Mucosa of rectum (tissue), 2 donors: ENCODE measurements at regions not wholly inside any gene's neighbourhood (a gene's known extent, or its start where the extent isn't known, plus 50 kb on each side); places are given as distances from the start of the nearest gene placed in this dataset.

Source experiments
- H3K27ac ChIP-seq, 2 donors: one replicate each; pipeline ENCODE4 v1.7.0; 2013; ENCODE audit warnings: inconsistent platforms in 2 of 2, low read depth in 2 of 2, low read length in 2 of 2
- H3K27me3 ChIP-seq, 2 donors: one replicate each; pipeline ENCODE4 v1.7.0; 2013; ENCODE audit warnings: low read length in 2 of 2; ENCODE audit not compliant: control insufficient read depth in 2 of 2, insufficient read depth in 2 of 2
- H3K36me3 ChIP-seq, 2 donors: one replicate each; pipeline ENCODE4 v1.7.0; 2013; ENCODE audit warnings: low read length in 2 of 2; ENCODE audit not compliant: control insufficient read depth in 2 of 2, insufficient read depth in 2 of 2
- H3K4me1 ChIP-seq, 2 donors: one replicate each; pipeline ENCODE4 v1.7.0; 2013; ENCODE audit warnings: low read length in 2 of 2, mild to moderate bottlenecking in 1 of 2; ENCODE audit not compliant: control insufficient read depth in 2 of 2, insufficient read depth in 2 of 2
- H3K4me3 ChIP-seq, 2 donors: one replicate each; pipeline ENCODE4 v1.7.0; 2013; ENCODE audit warnings: low read length in 2 of 2
- H3K9ac ChIP-seq, 2 donors: one replicate each; pipeline ENCODE4 v1.7.0; 2013; ENCODE audit warnings: low read length in 2 of 2, low read depth in 1 of 2, mild to moderate bottlenecking in 1 of 2
- H3K9me3 ChIP-seq, 2 donors: one replicate each; pipeline ENCODE4 v1.7.0; 2013; ENCODE audit warnings: low read length in 2 of 2; ENCODE audit not compliant: control insufficient read depth in 2 of 2
- donor health status: healthy.
- donor health status: Normal muscosa, but diverticular disease.

DNA sequence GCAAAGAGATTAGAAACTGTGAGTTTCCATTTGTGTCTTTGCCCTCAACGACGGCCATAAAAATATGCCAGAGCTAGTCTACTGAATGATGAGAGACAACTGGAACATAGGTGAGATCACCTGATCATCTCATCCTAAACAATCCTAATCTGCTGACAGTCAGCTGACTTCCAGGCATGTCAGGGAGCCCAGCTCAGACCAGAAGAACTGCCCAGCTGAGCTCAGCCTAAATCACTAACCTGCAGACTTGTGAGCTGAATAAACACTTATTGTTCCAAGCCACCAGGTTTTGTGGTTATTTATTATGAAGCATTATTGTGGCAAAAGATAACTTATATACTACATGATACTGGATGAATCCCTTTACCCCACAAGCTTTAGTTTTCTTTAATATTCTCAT is 118.9 kb upstream of the PLEKHG7 start:
- no peak overlapping the region for H3K4me3 ChIP-seq
- no peaks in the 10 kb centered on the region for H3K9me3 ChIP-seq
- H3K9ac ChIP-seq = no peak overlapping the region
- H3K36me3 ChIP-seq = no peaks in the 10 kb centered on the region
- H3K27ac ChIP-seq = no peak overlapping the region
- H3K4me1 ChIP-seq = no peaks in the 10 kb centered on the region
- H3K27me3 ChIP-seq = no peaks in the 10 kb centered on the region

DNA sequence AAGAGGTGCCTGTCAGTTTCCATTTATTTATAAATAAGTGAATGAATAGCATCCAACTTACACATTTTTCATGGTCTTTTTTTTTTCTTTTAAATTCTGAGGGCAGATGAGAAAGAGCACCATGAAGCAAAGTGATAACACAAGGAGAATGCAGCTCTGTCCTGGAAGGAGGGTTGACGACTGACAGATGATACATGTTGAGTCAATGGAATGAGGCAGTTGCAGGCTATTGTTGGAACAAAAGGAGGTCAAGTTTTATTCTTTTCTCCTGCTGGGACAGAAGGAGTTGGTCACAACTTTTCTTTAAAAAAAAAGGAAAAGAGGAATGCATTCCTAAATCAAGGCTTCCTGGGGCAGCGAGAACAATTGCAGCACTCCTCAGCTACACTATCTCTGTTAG is 119.9 kb upstream of the PLEKHG7 start:
- no peaks in the 10 kb centered on the region for H3K36me3 ChIP-seq
- H3K4me3 ChIP-seq = no peak overlapping the region
- H3K27me3 ChIP-seq = no peaks in the 10 kb centered on the region
- no peak overlapping the region for H3K27ac ChIP-seq
- no peaks in the 10 kb centered on the region for H3K4me1 ChIP-seq
- no peaks in the 10 kb centered on the region for H3K9me3 ChIP-seq
- H3K9ac ChIP-seq = no peak overlapping the region

DNA sequence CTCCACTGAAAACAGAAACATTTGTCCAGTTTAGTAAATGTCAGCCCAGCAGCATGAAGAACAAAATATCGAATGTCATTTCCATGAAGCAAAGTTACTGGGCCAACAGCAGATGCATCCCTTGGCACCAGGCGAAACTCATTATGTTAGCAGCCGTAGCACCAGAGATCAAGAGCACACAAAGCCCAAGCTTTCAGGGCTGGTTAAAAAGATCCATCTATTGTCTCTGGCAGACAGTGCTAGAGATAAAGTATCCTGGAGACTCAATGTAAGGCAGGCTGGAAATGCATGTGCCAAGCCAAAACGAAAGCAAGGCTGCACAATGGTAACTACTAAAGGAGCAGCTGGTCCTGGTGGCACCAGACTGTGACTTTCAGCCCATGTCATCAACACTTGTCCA is 120.3 kb upstream of the PLEKHG7 start:
- Histone ChIP-seq H3K36me3 (no peaks in the 10 kb centered on the region), H3K27ac (no peak overlapping the region), H3K4me3 (no peak overlapping the region), H3K4me1 (no peaks in the 10 kb centered on the region), H3K9me3 (no peaks in the 10 kb centered on the region), H3K9ac (no peak overlapping the region), H3K27me3 (no peaks in the 10 kb centered on the region)

DNA sequence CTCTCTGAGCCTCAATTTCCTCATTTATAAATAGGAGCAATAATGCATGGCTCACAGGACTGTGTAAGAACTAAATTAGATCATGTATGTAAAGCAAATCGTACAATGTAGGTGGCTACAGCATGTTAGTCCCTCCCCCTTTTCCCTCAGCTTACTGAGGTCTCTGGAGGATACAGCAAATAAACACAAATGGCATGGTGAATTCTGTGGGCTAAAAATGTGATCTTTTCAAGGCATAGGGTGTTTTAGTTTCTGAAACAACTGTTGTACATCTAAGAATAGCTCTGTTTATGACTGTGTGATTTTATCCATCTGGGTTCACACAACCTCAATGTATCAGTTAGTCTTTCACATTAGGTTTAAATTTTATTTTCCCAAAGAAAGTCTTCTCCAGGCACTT is 121.2 kb upstream of the PLEKHG7 start:
- no peak overlapping the region for H3K9ac ChIP-seq
- H3K4me3 ChIP-seq = no peak overlapping the region
- no peaks in the 10 kb centered on the region for H3K36me3 ChIP-seq
- H3K27me3 ChIP-seq = no peaks in the 10 kb centered on the region
- H3K4me1 ChIP-seq = no peaks in the 10 kb centered on the region
- H3K27ac ChIP-seq = no peak overlapping the region
- H3K9me3 ChIP-seq = no peaks in the 10 kb centered on the region

DNA sequence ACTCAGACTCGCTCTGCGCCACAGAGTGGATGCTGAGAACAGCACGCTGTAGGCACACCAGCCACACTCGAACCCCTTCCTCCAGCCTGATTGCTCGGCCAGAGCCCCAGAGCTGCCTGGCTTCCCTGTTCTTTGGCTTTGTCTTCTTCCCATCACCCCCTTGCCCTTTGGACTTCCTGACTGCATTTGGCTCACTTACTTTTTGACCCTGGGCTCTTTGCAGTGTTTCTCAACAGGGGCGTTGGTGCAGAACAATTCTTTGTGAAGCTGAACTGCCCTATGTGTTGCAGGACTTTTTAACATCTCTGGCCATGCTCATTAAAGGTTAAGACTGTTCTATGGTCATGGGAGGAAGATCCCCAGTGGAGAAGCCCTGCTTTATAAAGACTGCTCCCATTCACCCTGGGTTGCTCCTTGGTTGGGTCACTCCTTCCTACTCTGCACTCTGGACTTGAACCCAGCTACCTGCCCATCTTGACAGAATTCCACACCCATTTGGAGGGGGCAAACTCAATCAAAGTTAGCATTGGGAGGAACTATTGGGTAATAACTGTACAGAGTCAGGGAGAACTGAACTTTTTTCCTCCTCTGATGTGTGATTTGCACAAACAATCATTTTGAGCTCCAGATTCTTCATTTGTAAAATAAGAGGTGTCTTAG is 127.7 kb upstream of the PLEKHG7 start:
- H3K9me3 ChIP-seq = no peaks in the 10 kb centered on the region
- no peaks in the 10 kb centered on the region for H3K36me3 ChIP-seq
- no peak overlapping the region for H3K9ac ChIP-seq
- no peak overlapping the region for H3K27ac ChIP-seq
- H3K4me3 ChIP-seq = no peak overlapping the region
- H3K4me1 ChIP-seq = peaks cover 0 to 8% of the 10 kb centered on the region in 2 donors
- no peaks in the 10 kb centered on the region for H3K27me3 ChIP-seq

DNA sequence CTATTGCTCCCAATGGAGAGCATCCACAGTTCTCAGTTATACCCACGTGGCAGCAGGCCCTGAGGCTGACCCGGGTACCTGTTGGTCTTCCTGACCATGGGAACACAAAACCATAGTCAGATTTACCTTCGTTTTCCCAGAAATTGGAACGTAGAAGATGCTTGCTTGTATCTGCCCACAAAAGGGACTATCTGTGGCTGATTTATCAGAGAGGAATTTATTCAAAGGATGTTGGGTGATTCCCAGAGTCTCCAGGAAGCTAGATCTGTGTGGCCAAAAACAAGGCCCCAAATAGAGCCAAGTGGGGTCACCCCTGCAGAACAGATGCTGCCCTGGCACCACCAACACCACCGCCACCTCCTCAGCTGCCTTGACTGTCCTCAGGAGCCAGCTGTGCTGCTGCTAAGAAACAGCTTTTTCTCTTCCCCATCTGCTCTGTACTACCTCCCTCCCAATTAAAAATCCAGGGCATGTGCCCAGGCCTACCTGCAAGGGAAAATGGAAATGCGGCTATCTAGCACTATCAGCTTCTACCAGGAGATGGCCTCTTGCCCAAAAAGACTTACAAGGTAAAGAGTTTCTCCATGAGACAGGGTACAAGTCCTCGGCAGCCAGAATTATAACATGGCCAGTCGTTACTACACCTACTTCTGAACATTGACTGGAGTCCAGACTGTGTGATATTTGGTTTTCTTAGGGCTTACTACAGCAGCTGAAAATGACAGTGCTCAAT is 128.6 kb upstream of the PLEKHG7 start:
- Histone ChIP-seq H3K9ac (no peak overlapping the region), H3K27ac (no peak overlapping the region), H3K27me3 (no peaks in the 10 kb centered on the region), H3K4me3 (no peak overlapping the region), H3K36me3 (no peaks in the 10 kb centered on the region), H3K4me1 (peaks cover 0 to 10% of the 10 kb centered on the region in 2 donors), H3K9me3 (no peaks in the 10 kb centered on the region)

DNA sequence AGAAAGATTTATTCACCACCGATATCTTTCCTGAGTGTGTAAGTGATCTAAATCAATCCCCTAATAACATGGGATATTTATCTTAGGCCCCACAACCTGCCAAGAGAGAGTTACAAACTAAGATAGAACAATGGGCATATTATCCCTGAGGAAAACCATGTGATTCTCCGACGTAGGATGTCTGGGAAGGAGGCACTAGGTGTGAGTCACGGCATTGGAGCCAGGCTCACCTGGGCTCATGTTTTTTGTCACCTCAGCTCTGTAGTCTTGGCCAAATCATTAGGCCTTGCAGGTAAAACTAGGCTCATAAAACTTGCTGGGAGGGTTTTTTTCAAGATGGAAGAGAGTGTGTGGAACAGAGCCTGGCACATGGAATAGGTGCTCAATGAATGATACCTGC is 129.7 kb upstream of the PLEKHG7 start:
- Histone ChIP-seq H3K27me3 (no peaks in the 10 kb centered on the region), H3K27ac (no peak overlapping the region)

DNA sequence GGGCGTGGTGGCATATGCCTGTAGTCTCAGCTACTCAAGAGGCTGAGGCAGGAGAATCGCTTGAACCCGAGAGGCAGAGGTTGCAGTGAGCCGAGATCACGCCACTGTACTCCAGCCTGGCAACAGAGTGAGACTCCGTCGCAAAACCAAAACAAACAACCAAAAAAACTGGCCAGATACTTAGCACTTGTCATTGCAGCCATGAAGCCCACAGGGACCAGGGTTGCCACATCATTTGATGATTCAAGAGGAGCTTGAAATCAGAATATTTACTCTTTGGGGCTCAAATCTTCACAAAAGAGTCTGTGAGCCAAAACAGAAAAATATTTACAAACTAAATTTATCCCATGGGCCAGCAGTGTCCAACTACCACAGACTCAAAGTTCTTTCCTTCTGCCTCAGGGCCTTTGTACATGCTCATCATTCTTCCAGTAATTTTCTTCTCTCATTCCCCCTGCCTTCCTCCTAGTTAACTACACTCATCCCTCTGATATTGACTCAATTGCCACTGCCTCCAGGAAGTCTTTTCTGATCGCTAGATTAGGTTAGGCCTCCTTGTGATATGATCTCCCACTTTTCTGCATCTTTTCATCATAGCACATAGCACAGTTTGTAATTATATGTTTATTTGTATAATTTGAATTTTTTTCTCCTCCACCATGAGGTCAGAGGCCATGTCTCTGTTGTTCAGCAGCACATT is 130.8 kb upstream of the PLEKHG7 start:
- peaks cover 3 to 10% of the 10 kb centered on the region in 2 donors for H3K4me1 ChIP-seq
- H3K4me3 ChIP-seq = no peak overlapping the region
- no peaks in the 10 kb centered on the region for H3K36me3 ChIP-seq
- H3K9ac ChIP-seq = no peak overlapping the region
- no peak overlapping the region for H3K27ac ChIP-seq
- no peaks in the 10 kb centered on the region for H3K27me3 ChIP-seq
- H3K9me3 ChIP-seq = no peaks in the 10 kb centered on the region

More for the DNA sequence above, 129.7 kb upstream of the PLEKHG7 start:
- H3K9ac ChIP-seq = no peak overlapping the region
- peaks cover 3 to 10% of the 10 kb centered on the region in 2 donors for H3K4me1 ChIP-seq
- no peak overlapping the region for H3K4me3 ChIP-seq
- no peaks in the 10 kb centered on the region for H3K36me3 ChIP-seq
- no peaks in the 10 kb centered on the region for H3K9me3 ChIP-seq

DNA sequence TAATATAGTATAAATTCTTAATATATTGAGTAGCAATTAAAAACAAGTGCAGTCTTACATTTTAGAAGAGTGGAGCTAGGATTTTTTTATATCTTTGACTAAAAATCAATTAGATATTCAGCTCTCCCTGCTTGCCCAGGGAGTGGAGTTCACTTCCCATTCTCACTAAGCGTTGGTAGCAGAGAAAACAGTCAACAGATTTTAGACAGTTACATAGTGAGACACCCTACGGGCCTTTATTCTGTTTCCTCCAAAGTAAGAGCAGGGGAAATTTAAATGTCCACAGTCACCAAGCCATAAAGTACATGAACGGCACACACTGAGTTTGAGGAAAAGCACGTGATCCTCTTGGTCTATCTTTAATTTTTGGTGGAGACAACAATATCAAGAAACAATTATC is 131.6 kb upstream of the PLEKHG7 start:
- no peaks in the 10 kb centered on the region for H3K9me3 ChIP-seq
- H3K27ac ChIP-seq = no peak overlapping the region
- H3K4me1 ChIP-seq = peaks cover 3 to 10% of the 10 kb centered on the region in 2 donors
- no peak overlapping the region for H3K4me3 ChIP-seq
- H3K36me3 ChIP-seq = no peaks in the 10 kb centered on the region
- H3K27me3 ChIP-seq = no peaks in the 10 kb centered on the region
- H3K9ac ChIP-seq = no peak overlapping the region

DNA sequence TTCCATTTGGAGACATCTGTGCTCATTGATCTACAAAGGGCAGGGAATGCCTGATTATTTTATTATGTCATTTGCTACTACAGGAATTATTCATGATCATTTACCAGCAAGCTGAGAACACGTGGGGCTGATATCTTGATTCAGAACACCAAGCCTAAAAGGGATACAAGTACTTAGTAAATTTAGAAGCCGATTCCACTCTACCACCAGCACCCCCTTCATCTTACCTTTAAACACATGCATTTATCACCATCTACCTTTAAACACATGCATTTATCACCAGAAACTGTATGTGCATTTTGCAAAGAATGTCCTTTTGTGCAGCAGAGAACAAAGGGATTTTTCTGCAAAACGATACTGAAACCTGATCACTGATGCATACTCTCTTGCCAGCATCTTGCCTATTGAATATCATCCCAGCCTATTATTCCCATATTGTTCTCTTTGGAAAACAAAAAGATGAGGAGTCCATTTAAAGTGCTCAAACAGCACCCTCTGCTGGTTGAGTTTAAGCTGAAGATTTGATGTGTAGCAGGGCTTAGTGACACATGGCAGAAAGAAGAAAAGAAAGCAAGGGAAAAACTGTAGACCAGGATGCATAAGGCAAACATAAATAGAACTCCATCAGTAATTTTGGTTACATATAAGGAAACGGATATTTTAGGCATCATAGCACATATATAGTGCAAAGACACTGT is 132.6 kb upstream of the PLEKHG7 start:
- Histone ChIP-seq H3K9ac (no peak overlapping the region), H3K27ac (peak overlapping the region in 1 of 2 donors; percentile 19), H3K4me3 (no peak overlapping the region), H3K9me3 (no peaks in the 10 kb centered on the region), H3K27me3 (no peaks in the 10 kb centered on the region), H3K36me3 (no peaks in the 10 kb centered on the region), H3K4me1 (peaks cover 3 to 10% of the 10 kb centered on the region in 2 donors)
